ENCODE measurements at regions not wholly inside any gene's neighbourhood (a gene's known extent, or its start where the extent isn't known, plus 50 kb on each side); places are given as distances from the start of the nearest gene placed in this dataset.

GRCh38 chr1:239593527-239593926 lies 207.2 kb downstream of the CHRM3 start:
- no peak for DNase-seq (ENCODE audit: low read depth, low spot score)

DNA sequence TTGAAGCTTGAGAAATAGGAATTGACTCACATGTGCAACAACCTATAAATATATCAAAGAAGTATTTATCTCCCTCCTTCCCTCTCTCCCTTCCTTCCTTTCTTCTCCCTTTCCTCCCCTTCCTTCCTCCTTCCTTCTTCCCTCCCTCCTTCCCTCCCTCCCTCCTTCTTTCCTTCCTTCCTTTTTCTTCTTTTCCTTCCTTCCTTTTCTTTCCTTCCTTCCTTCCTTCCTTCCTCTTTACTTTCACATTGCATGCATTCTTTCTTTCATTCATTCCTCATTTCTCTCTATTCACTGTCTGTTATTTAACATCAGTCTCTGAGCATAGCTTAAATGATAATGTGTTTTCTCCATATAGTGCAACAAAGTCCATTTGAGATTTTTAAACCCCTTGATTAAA lies 214.2 kb downstream of the CHRM3 start:
- no peak for DNase-seq (ENCODE audit: low read depth, low spot score)

GRCh38 chr1:239601108-239601507 lies 214.7 kb downstream of the CHRM3 start:
- DNase-seq (ENCODE audit: low read depth, low spot score): no peak

GRCh38 chr1:239603530-239603929 lies 217.2 kb downstream of the CHRM3 start:
- DNase-seq (ENCODE audit: low read depth, low spot score): no peak

DNA sequence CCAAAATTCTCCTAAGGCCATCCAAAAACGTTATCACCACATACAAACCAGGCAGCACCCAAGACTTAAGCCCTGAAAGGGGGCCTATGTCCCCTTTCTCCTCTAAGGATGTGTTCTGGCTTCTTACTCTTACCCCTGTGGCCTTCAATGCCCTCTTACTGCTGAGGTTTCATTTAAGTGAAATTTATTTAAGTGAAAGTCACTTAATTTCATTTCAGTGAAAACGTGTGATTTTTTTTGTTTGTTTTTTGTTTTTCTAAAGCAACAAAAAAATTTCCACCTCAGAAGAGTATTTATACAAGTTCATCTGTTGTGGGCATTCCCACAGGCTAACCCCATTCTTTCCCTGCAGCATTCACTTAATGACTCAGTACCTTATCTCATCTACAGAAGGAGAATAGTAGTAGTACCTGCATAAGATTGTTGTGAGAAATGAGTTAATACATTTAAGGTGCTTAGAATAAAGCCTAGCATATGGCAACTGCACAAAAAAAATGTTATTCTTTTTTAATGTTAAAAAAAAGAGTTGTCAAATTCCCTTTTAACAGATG lies 220.6 kb downstream of the CHRM3 start:
- no peak for DNase-seq (ENCODE audit: low read depth, low spot score)

DNA sequence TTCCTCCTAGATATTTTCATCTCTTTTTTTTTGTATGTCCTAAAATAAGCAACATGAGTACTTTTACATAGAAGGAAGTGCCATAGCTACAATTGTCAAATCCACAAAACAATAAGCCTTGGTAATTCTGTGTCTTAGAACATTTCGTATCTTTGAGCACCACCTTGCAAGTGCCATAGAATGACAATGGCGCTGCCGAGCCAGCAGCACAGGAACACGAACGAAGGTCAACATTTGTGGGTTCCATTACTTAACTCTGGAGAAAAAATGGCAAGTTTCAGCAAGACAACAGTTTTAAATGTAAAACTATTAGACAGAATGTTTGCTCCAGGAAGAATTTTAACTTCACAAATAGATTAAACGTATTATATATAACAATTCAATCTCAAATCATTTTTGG lies 222.1 kb downstream of the CHRM3 start:
- no peak for DNase-seq (ENCODE audit: low read depth, low spot score)

- no peak for DNase-seq (ENCODE audit: low read depth, low spot score)
Observed at GRCh38 chr1:239612379-239612778, 226.0 kb downstream of the CHRM3 start.

DNA sequence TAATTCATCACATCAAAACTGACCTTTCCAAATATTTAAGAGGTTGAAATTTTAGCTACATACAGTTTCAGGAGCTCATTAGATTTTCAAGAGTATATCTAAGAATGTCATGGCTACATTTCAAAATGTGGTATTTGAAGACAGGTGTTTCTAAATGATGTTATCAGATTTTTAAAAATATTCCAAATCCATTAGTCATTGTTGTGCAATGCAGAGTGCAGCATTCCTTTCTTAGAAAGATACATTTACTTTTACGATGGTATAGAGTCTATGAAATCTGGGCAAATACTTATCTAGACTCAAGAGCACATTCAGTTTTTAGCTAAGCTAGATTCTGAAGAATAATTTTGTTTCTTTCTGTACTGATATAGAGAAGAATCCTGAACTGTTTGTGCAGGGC lies 230.3 kb downstream of the CHRM3 start:
- no peak for DNase-seq (ENCODE audit: low read depth, low spot score)

DNA sequence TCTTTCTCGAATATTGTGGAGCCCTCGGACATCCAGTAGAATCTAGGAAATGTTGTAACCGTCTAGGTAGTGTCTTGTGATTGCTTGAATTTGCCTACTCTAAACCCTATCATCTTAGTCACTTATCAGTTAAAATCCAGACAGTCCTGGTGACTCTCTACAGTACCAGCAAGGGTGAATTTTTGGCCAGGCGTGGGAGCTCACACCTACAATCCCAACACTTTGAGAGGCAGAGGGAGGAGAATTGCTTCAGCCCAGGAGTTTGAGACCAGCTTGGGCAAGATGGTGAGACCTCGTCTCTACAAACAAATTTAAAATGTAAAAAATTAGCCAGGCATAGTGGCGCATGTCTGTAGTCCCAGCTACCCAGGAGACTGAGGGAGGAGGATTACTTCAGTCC lies 230.9 kb downstream of the CHRM3 start:
- no peak for DNase-seq (ENCODE audit: low read depth, low spot score)

DNA sequence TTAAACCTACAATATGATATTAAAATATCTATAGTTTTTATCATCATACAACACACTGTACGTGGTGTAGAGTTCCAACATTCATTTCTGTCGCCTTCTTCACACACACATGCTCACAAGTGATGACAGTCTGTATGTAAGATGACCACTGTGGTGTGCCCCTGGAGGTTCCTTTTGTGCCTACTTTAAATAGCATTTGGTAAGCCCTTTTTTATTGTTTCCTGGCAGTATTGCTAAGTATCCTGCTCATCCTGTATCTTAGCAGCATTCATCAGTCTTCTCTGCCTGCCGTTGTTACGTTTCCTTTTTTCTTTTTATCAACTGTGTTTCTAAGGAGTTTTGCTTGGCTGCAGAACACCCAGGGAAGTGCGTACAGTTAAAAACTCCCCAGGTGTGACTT lies 231.4 kb downstream of the CHRM3 start:
- no peak for DNase-seq (ENCODE audit: low read depth, low spot score)

DNA sequence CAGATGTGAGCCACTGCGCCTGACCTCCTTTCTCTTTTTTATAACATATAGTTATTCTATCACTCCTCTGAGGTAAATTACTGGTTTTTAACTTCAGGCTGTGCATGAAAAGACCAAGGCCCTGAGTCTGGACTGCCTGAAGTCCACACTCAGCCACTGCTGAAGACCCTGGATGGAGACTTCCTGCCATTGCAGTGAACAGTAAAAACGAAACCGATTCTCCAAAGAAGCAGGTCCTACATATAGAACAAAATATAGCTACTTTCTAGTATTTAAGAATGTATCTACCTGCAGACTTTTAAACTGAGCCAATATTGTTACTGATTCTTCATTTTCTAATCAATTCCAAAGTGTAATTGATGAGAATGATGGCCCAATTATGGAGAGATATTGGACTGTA lies 232.8 kb downstream of the CHRM3 start:
- no peak for DNase-seq (ENCODE audit: low read depth, low spot score)

DNA sequence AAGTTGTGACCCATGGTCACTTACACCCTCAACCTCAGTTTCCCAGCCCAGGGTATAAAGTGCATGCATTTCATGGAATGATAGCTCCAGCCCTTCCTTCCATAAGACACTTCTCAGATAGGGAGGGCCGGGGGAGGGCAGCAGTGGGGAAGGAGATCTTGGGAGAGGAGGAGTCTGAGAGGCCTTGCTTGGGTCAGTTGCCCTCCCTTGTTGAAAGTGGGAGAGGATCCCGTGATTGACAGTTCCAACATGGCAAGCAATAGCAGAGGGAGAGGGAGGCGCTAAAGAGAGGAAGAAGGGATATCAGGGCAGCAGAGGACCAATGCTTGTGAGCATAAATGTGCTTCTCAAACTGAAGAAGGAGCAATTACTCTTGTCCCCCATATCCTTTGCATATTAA lies 244.4 kb downstream of the CHRM3 start:
- DNase-seq (ENCODE audit: low read depth, low spot score): no peak

GRCh38 chr1:239633432-239633831 lies 247.1 kb downstream of the CHRM3 start:
- no peak for DNase-seq (ENCODE audit: low read depth, low spot score)

DNA sequence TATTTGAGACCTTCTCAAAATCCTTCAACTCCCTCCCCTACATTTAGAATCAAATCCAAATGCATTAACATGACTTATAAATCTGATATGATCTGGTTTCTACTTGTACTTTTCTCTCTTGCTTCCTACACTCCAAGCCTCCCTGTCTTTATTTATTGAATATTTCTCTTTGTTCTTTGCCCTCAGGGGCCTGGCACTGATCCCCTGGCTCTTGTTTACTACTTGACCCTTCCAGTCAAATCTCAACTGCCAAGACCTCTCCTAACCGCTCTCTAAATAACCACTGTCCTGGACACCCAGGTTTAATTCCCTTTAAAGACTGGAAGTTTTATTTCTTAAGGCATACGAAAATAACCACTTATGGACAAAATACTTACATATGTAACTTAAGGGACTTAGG lies 248.9 kb downstream of the CHRM3 start:
- DNase-seq (ENCODE audit: low read depth, low spot score): no peak

GRCh38 chr1:239636347-239636746 lies 250.0 kb downstream of the CHRM3 start:
- no peak for DNase-seq (ENCODE audit: low read depth, low spot score)

DNA sequence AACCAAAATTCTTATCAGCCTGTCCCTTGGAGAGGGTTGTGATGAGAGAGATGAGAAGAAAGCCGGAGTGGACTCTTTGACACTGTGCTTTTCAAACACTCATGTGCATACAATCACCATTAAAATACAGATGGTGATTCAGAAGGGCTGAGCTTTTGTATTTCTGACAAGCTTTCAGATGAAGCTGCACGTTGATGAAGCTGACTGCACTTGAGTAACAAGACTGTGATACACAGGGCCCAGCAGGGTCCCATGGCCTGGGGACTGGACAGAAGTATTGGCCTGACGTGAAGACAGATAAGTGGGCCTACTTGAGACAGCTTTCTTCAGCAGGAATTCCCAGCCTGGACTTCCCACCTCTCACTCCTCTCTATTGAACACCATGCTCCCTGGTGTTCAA lies 258.2 kb downstream of the CHRM3 start:
- no peak for DNase-seq (ENCODE audit: low read depth, low spot score)

DNA sequence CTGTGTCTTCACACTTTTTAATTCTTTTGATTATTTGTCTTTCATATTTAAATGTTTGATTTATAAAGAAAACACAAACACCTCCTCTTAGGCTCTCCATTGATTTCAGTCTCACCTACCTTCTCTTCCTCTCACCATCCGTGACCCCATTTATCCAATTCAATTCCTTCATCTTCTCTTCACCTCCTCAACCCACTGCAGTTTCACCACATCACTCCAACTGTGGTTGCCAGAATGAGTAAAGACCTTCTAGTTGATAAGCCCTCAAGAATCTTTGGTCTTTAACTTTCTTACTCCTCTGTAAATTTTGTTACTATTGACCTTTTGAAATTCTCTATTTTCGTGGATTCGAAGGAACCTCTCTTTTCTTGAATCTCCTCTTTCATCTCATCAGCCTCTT lies 260.7 kb downstream of the CHRM3 start:
- DNase-seq (ENCODE audit: low read depth, low spot score): no peak

- no peak for DNase-seq (ENCODE audit: low read depth, low spot score)
Observed at GRCh38 chr1:239647964-239648632, 261.7 kb downstream of the CHRM3 start.

DNA sequence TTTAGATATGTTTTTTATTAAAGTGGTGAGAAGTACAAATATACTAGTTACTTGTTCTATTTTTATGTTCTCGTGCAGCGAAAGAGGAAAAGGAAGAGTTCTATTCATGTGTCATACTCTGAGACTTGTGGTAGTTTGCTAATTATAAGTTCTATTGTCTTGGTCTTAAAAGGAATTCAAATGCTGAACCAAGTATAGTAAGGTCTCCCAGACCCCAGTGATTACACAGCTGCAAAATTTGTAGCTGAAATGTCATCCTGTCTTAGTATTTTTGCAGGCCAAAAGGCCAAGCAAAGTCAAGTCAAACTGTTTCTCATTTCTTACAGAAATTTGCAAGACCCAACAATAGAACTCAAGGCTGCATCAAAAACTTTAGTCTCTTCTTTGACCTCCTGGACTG lies 268.7 kb downstream of the CHRM3 start:
- no peak for DNase-seq (ENCODE audit: low read depth, low spot score)

DNA sequence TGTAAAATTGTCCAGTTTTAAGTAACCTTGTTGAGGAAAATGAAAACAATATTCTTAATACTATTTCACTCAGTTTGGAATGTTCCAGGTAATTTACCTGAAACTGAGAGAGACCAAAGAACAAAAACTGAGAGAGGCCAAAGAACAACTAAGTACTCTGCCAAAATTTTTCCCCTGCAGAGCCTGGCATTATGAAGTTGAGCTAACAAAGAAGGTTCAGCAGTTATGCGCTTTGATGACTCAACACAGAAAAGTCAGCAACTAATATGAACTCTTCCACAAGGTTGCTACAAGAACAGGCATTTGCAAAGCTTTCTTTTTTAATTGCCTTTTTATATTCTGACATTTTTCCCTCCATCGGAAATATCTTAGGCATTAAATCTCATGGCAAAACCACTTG lies 270.9 kb downstream of the CHRM3 start:
- no peak for DNase-seq (ENCODE audit: low read depth, low spot score)

DNA sequence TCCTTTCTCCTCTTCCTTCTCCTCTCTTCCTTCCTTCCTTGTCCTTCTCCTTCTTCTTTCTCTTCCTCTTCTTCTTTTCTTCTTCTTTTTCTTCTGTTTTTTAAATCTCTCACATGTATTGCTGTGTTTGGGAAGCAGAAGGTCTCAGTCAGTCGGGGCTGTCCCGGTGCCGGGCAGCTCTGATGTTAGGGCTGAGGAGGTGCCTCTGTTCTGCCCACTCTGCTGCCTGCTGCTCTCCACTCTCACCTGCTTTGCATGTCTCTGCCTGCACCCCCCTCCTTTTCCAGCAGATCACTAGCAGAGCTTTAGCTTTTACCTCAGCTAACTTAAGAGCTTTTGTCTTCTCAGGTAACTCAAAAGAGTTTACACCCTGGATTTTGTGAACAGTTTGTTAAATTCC lies 276.6 kb downstream of the CHRM3 start:
- no peak for DNase-seq (ENCODE audit: low read depth, low spot score)

DNA sequence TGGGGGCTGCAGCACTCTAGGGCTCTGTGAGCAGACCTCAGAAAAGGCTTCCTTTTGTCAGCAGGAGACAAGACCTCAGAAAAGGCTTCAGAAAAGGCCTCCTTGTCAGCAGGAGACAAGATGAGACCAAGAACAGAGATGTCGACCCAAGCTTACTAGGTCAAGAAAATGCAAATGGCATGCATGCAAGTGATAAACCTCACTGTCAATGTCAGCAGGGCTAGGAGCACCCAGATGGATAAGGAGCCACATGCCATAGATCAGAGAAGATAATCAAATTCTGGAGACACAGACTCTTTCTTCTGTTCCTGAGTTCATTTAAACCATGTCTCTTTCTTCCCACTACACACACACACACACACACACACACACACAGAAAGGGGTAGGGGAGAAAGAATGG lies 285.9 kb downstream of the CHRM3 start:
- no peak for DNase-seq (ENCODE audit: low read depth, low spot score)

GRCh38 chr1:239675735-239676134 lies 289.4 kb downstream of the CHRM3 start:
- no peak for DNase-seq (ENCODE audit: low read depth, low spot score)
